Eye (tissue), 1 donor: ENCODE measurements at regions not wholly inside any gene's neighbourhood (a gene's known extent, or its start where the extent isn't known, plus 50 kb on each side); places are given as distances from the start of the nearest gene placed in this dataset.
"Not testable (repeated sequence)": the region's sequence is repeated elsewhere in the genome, so short reads cannot be mapped to it uniquely, and the experiment has no call there.

Experiments used
- DNase-seq: peaks from one replicate; pipeline ENCODE4 v3.0.0-alpha.2; 2015

DNA sequence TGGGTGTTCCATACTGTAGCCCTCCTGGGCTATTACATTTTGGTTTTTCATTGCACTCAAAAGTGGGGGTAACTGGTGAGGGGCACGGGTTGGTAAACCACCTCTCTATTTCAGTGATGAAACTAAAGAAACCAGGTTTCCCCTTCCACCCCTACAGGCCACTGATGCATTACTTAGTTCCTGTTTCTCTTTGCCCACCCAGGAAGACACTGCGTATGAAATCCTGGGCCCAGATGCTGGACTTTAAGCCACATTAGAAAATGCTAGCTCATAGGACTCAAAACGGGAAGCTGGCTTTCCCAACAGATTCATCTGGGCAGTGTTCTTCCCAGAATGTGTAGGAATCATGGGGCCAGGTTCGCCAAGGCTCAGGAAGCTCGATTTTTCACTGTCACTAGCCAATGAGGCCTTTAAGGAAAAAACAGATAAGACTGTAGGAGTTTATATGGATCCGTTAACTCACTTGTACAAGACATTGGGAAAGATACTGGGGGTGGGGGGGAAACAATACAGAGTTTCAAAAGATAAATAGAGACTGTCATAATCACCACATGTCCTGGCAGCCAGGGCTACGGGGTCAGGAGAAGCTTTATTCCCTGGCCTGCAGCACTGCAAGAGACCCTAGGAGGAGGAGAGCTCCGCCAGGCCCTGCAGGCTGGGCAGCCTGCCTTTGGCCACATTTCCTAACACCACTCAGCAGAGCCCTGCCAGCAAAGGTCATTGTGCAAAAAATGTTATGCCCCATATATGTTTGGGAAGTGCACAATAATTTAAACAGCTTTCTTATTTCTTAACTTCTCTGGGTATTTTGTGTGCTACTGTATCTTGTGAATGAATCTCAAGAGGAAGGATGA, 228.5 kb upstream of the PLGLB2 start:
- not testable (repeated sequence) for DNase-seq

- DNase-seq, result not testable (repeated sequence)
Observed at GRCh38 chr2:87521057-87521456, 226.8 kb upstream of the PLGLB2 start.

- not testable (repeated sequence) for DNase-seq
Observed at GRCh38 chr2:87521489-87521888, 226.4 kb upstream of the PLGLB2 start.

DNA sequence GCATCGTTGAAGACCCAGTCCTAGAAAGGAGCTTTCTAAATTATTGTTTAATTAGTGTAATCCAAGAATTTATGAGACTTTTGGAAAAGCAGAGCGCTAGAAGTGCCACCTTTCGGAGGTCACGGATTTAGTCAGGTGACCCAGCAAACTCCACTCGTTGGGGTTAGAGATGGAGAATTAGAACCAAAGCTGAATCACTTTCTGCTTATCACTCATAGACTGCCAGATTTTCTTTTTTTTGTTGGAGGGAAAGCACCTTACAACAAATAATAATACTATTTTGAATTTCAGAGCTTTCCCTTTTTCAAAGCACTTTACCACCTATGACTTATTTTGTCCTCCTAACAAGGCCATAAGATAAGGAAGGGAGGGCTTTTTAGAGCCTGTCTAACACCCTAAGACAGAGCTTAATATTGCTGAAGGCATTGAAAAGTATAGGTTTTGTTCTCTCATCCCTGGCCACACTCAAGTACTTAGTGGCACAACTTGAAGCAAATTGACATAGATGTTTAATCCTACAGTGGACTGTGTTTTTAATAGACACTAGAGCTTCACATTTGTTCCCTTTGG, 223.2 kb upstream of the PLGLB2 start:
- DNase-seq, result not testable (repeated sequence)

GRCh38 chr2:87525497-87525991, 222.3 kb upstream of the PLGLB2 start:
- not testable (repeated sequence) for DNase-seq

DNA sequence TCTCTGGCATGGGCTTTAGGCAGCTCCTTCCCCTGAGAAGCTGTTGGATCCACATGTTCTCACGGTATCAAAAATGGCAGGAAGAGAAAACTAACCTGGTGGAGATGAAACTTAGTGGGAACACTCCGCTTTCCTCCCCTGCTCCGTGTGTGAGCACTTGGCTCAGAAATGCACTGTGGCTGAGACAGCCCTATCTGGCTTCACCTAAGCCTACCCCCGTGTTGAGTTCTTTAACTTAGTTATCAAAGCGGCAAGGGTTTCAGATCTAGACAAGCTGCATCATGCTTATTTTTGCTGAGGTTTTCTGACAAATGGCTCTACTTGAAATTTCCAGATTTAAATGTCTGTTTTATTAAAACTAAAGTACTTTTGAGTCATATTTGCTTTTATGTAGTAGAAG, 221.6 kb upstream of the PLGLB2 start:
- not testable (repeated sequence) for DNase-seq

DNA sequence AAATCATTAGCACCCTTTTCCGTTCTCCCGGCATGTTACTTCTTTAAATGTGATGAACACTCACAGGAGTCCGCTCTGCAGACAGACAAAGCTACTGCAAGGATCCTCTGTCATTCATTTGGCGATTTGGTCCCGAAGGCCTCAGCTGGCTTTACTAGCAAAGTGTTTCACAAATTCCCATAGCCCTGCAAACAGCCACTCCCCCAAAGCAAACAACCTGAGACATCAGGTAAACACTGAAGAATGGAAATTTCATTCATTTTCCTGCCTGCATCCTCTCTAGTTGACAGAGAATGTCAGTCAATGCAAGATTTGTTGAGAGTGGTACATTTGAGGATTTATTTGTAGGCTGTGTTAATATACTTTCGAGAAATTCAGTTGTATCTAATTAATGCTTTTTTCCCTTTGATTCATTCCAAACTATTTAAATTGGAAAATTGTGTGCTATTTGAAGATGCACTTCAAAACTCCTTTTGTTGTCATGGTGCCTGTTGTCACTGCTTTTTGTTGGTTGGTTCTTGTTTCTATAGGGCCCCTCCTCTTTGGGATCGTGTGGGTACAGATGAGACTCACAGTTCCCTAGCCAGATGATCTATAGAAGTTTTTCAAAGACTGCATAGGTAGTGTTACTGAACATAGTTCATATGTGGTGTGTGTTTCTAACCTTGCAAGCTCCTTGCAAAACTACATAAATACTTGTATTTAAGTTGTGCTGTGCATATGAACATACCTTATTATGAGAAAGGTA, 215.7 kb upstream of the PLGLB2 start:
- not testable (repeated sequence) for DNase-seq

DNA sequence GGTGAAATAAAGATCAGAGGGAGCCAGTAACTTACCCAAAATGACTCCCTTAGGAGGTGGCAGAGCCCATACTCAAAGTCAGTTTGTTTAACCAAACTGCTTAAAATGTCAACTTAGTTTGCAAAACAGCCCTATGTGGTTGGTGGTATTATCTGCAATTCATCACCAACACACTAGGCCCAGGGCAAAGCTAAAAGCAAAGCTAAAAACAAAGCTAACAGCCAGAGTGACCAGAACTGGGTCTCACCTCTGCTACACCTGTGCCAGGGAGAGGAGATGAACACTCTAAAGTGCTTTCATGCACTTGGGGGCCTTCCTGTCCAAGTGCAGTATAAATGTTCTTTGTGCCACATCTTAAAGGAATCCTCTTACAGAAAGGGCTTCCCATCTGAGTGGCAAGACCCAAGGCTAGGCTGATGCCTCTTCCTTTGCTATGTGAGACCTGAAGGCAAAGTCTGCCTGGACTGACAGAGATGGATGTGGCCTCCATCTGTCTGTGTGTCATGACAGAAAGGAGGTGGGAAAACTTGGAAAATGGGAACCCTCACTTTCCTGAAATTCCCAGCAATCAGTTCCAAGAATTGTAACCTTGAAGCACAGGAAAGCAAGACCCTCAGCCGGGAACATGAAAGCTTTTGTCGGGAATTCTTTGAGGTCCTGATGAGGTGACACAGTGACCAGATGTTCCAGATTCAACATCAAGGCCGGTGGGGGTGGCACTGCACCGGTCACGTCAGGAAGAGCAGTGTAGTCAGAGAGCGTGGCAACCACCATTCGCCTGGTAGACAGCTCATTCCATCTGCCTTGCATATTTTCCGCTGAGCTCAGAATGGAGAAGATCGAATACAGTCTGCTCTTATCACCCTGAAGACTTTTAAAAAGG, 214.3 kb upstream of the PLGLB2 start:
- DNase-seq, result not testable (repeated sequence)

GRCh38 chr2:87534273-87534889, 213.5 kb upstream of the PLGLB2 start:
- not testable (repeated sequence) for DNase-seq

DNA sequence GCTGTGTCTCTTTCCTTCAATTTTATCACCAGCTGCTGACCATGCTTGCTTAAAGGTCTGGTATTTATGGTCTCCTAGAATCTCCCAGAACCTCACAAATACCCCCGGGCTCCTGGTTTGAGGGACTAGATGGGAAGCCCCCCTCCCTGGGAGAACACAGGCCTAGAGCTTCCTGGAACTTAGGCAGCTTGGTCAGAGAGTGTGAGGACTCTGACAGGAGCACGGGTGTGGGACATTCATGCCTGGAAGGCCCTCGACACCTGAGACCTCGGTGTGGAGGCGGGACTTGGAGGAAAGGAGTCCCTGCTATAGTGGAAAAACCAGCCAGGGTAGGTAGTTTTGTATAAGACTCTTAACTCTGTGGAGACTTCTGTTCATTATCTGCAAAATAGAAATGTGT, 211.5 kb upstream of the PLGLB2 start:
- DNase-seq, result not testable (repeated sequence)

- not testable (repeated sequence) for DNase-seq
Observed at GRCh38 chr2:87537251-87537671, 210.6 kb upstream of the PLGLB2 start.

DNA sequence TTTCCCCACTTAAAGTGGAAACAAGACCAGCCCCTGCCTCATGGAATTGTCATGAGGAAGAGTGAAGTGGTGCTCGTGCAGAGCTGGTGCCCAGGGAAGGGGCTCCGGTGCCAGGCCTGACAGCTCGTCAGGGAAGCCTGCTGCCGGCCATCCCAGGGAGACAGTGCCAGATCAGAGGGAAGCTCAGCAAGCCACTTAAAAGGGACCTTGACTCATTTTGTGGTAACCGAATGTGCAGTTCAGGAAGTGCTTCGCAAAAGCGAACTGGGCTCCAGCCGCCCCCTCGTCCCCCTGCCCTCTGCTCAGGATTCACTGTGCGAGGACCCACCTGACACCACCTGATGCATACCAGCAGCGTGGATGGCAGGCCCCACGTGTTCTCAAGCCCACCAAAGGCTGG, 209.6 kb upstream of the PLGLB2 start:
- DNase-seq, result not testable (repeated sequence)

DNA sequence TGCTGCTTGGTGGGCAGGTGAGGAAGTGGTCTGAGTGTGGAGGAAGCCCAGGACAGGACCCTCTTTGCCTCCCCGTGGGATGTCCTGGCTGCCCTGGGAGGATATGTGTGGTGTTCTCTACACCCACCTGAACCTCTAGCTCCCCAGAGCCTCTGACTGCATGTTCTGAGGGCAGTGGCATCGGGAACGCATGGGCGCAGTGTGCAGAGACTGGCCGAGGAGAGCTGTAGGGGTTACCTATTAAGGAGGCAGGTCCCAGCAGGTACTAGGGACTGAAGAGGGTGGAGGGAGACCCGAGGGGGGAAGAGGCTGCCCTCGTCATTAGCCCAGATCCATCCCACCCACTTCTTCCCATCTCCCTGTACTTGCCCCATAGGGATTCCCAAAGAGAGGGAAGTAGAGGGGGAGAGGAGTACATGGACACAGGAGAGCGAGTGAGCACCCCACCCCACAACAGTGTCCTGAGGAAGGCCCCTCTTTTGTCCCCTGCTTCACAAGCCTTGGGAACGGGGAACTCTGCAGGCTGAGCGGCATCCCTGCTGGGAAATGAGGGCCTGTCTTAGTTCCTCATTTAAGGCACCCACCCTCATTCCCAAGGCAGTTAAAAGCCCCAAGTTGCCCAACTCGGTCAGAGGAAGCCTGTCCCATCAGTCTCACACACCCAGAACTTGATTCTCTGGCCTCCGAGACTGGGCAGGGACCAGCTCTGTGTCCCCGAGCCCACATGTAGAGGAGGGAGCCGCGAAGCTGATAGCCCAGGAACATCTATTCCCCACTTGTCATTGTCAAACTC, 208.5 kb upstream of the PLGLB2 start:
- not testable (repeated sequence) for DNase-seq

DNA sequence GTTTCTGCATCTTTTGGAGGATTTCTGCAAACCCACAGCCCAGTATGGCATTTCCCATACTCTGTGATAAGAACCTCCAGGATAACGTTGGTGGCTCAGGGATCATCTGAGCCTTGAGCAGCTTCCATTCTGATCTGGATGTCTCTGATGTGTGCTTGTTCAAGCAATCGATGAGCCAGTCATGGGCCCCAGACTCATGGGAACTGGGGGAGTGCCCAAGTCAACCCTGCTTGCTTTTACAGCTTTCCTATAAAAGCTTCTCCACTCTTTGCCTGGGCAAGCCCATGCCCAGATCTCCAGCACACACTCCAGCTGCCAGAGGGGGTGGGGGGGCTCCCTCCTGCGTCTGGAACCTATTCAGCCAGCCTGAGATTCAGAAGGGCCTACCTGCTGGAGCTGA, 207.6 kb upstream of the PLGLB2 start:
- not testable (repeated sequence) for DNase-seq

- not testable (repeated sequence) for DNase-seq
Observed at GRCh38 chr2:87542599-87543174, 205.2 kb upstream of the PLGLB2 start.

DNA sequence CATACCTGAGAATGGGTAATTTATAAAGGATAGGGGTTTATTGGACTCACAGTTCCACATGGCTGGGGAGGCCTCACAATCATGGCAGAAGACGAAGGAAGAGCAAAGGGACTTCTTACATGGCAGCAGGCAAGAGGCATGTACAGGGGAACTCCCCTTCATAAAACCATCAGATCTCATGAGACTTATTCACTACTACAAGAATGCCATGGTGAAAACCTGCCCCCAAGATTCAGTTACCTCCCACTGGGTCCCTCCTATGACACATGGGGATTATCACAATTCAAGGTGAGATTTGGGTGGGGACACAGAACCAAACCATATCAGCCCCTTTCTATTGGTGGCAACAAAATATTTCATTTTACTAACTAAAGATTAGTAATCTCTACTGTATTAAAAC, 204.1 kb upstream of the PLGLB2 start:
- DNase-seq, result not testable (repeated sequence)

DNA sequence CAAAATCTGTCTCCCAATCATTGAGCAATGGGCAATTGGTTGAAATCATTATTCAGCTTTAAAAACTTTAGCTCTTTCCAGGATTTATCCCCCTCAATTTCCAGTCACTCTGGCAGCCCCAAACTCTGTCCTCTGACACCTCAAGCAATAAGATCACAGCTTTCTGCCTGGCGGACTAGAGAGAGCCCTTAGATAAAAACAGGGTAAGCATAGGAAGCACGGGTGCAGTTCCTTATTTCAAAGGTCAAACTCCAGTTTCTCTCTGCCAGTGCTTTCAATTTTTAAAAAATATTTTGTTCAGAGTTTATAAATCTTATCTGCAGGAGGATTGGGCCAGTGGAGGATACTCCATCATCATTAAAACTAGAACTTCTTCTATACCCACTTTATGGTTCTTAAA, 200.8 kb upstream of the PLGLB2 start:
- not testable (repeated sequence) for DNase-seq

- not testable (repeated sequence) for DNase-seq
Observed at GRCh38 chr2:87547966-87548365, 199.9 kb upstream of the PLGLB2 start.

DNA sequence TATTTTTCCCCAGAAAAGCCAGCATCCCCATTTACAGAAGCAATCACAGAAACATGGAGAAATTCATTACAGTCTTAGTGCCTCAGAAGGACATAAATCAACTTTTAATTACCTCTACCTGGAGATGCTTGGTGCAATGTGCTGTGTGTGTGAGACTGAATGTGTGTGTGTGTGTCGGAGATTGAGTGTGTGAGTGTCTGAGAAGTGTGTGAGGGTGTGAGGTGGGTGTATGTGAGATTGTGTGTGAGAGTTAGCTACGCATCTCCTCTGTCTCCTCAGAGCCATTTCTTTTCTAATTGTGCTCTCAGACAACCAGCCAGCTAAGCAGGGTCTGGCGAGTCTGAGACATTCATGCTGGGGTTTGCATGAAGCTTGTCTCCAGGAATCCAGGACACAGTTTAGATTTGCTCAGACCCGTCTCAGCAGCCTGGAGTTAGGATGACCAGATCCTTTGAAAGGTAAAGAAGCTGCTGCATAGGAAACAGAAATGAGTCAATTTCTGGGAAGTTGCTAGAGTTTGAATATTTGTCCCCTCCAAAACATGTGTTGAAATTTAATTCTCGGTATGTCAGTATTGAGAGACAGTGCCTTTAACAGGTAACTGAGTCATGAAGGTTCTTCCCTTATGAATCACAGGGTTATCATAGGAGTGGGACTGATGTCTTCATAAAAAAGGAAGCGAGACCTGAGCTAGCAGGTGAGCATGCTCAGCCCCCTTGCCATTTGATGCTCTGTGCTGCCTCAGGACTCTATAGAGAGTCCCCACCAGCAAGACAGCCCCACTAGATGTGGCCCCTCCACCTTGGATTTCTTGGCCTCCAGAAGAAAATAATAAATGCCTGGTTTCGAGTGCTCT, 199.0 kb upstream of the PLGLB2 start:
- DNase-seq, result not testable (repeated sequence)
